IMR-90 (cell line): ENCODE measurements at regions not wholly inside any gene's neighbourhood (a gene's known extent, or its start where the extent isn't known, plus 50 kb on each side); places are given as distances from the start of the nearest gene placed in this dataset.
A peak's percentile ranks its signal among the peaks of the same experiment; 100 is the strongest.

ENCODE experiments used
- ATAC-seq: fragments of 200-7000 bp; cut with Tn5 transposase; 2 replicates; pipeline ENCODE4 v1.9.1; 2020; ENCODE audit warnings: low read depth, mild to moderate bottlenecking, moderate library complexity
- BruUV-seq: library from RNA; stranded (reverse); fragments of 400-500 nt; replicated peaks from 2 replicates; lab custom pipeline; 2021; lab: Mats Ljungman, UMichigan
- CTCF ChIA-PET: fragments of 300-600 bp; formaldehyde crosslinking; extraction: SDS; loops from one replicate; lab custom pipeline; 2021; ENCODE audit warnings: antibody characterized with exemption; lab: Yijun Ruan, JAX
- POLR2A ChIA-PET: fragments of 300-600 bp; sonication (Branson Sonifier 250); formaldehyde crosslinking; loops from one replicate; lab custom pipeline; 2022; ENCODE audit warnings: antibody characterized with exemption; ENCODE audit not compliant: unreplicated experiment; lab: Charles Lee
- DNase-seq: peaks from one replicate; pipeline ENCODE4 v3.0.0; 2013
- H2AFZ ChIP-seq: replicated peaks from 2 replicates; pipeline ENCODE3; 2013; ENCODE audit warnings: low read length, mild to moderate bottlenecking; ENCODE audit not compliant: poor library complexity
- H2AK5ac ChIP-seq: 2 replicates; pipeline ENCODE4 v1.6.1; 2013; ENCODE audit warnings: low read depth, low read length, inconsistent platforms
- H2AK9ac ChIP-seq: replicated peaks from 2 replicates; pipeline ENCODE3; 2013; ENCODE audit warnings: mild to moderate bottlenecking, low read depth, low read length, moderate library complexity; ENCODE audit not compliant: poor library complexity
- H2BK120ac ChIP-seq: 2 replicates; pipeline ENCODE4 v1.6.1; 2013; ENCODE audit warnings: low read depth, low read length, inconsistent platforms
- H2BK15ac ChIP-seq: 3 replicates; pipeline ENCODE4 v1.6.1; 2013; ENCODE audit warnings: low read depth, low read length, inconsistent platforms
- H2BK20ac ChIP-seq: 2 replicates; pipeline ENCODE4 v1.6.1; 2013; ENCODE audit warnings: low read depth, mild to moderate bottlenecking, inconsistent platforms, low read length, moderate library complexity
- H2BK5ac ChIP-seq: 2 replicates; pipeline ENCODE4 v1.6.1; 2013; ENCODE audit warnings: mild to moderate bottlenecking, low read depth, low read length, inconsistent platforms; ENCODE audit not compliant: poor library complexity, severe bottlenecking
- H3K14ac ChIP-seq: replicated peaks from 2 replicates; pipeline ENCODE4 v1.6.1; 2013; ENCODE audit warnings: low read depth, low read length, inconsistent platforms
- H3K18ac ChIP-seq: 2 replicates; pipeline ENCODE4 v1.6.1; 2013; ENCODE audit warnings: low read depth, low read length, control low read depth
- H3K23ac ChIP-seq: 2 replicates; pipeline ENCODE4 v1.6.1; 2013; ENCODE audit warnings: low read depth, low read length, inconsistent platforms
- H3K27ac ChIP-seq: 2 replicates; pipeline ENCODE4 v1.5.1; 2013; ENCODE audit warnings: mild to moderate bottlenecking, control low read depth, low read length; ENCODE audit not compliant: insufficient read depth
- H3K27me3 ChIP-seq: 2 replicates; pipeline ENCODE4 v1.6.1; 2013; ENCODE audit warnings: low read length; ENCODE audit not compliant: control insufficient read depth, insufficient read depth
- H3K36me3 ChIP-seq: 2 replicates; pipeline ENCODE4 v1.6.1; 2013; ENCODE audit warnings: low read length, mixed read lengths; ENCODE audit not compliant: control insufficient read depth, insufficient read depth
- H3K4ac ChIP-seq: 2 replicates; pipeline ENCODE4 v1.6.1; 2013; ENCODE audit warnings: low read depth, low read length, inconsistent platforms
- H3K4me1 ChIP-seq: 2 replicates; pipeline ENCODE4 v1.6.1; 2013; ENCODE audit warnings: low read length, mixed read lengths; ENCODE audit not compliant: control insufficient read depth, insufficient read depth
- H3K4me2 ChIP-seq: 2 replicates; pipeline ENCODE4 v1.6.1; 2013; ENCODE audit warnings: low read depth, mild to moderate bottlenecking, control low read depth, low read length, moderate library complexity
- H3K4me3 ChIP-seq: 2 replicates; pipeline ENCODE4 v1.5.1; 2013; ENCODE audit warnings: low read depth, mild to moderate bottlenecking, control low read depth, low read length, moderate library complexity; ENCODE audit not compliant: insufficient read depth
- H3K56ac ChIP-seq: 2 replicates; pipeline ENCODE4 v1.6.1; 2013; ENCODE audit warnings: low read length, inconsistent platforms; ENCODE audit not compliant: insufficient read depth; ENCODE audit errors: extremely low read depth
- H3K79me1 ChIP-seq, 2 experiments: 2 replicates each; pipeline ENCODE4 v1.6.1; 2013; ENCODE audit warnings: low read length in 2 of 2, inconsistent platforms in 1 of 2, low read depth in 1 of 2
- H3K9ac ChIP-seq: 2 replicates; pipeline ENCODE4 v1.6.1; 2013; ENCODE audit warnings: low read depth, low read length, control low read depth
- H3K9me1 ChIP-seq: 2 replicates; pipeline ENCODE4 v1.6.1; 2013; ENCODE audit warnings: low read length, inconsistent platforms; ENCODE audit not compliant: insufficient read depth
- H3K9me3 ChIP-seq: 2 replicates; pipeline ENCODE4 v1.6.1; 2013; ENCODE audit warnings: low read length; ENCODE audit not compliant: control insufficient read depth, insufficient read depth
- H4K20me1 ChIP-seq: 2 replicates; pipeline ENCODE4 v1.6.1; 2013; ENCODE audit warnings: low read length, inconsistent platforms; ENCODE audit not compliant: insufficient read depth
- H4K5ac ChIP-seq: 2 replicates; pipeline ENCODE4 v1.6.1; 2013; ENCODE audit warnings: mild to moderate bottlenecking, low read depth, low read length, control low read depth
- H4K8ac ChIP-seq, 2 experiments: 2 replicates each; pipeline ENCODE4 v1.6.1; 2013; ENCODE audit warnings: low read depth in 2 of 2, low read length in 2 of 2, control low read depth in 1 of 2, inconsistent platforms in 1 of 2
- H4K91ac ChIP-seq: 2 replicates; pipeline ENCODE4 v1.6.1; 2013; ENCODE audit warnings: low read depth, low read length, inconsistent platforms; ENCODE audit not compliant: insufficient read depth
- FOS ChIP-seq: fragments of 150-350 bp; IDR thresholded peaks from 2 replicates; pipeline ENCODE4 v1.6.1; 2016; ENCODE audit warnings: low read depth, low read length
- RAD21 ChIP-seq: IDR thresholded peaks from 2 replicates; pipeline ENCODE4 v1.6.1; 2012; ENCODE audit warnings: low read length, improper control_type of control experiment
- WGBS, 2 experiments: methylation state at CpG; one replicate each; pipeline versions ENCODE4 v1.1.5 to v1.1.7; 2013; ENCODE audit warnings: missing lambda C conversion rate in 2 of 2; ENCODE audit not compliant: insufficient read length in 1 of 2; ENCODE audit errors: extremely low coverage in 2 of 2; 5-methylcytosine and 5-hydroxymethylcytosine counted together
- dilution Hi-C: fragments of 300-500 bp; cut with HindIII; formaldehyde crosslinking; loops from one replicate; pipeline ENCODE4 v1.14.3; 2018; ENCODE audit warnings: low sequenced_read_pairs; ENCODE audit not compliant: unreplicated experiment
- in situ Hi-C: fragments of 300-500 bp; cut with MboI; formaldehyde crosslinking; loops from 3 replicates; pipeline ENCODE4 v1.14.3; 2019; ENCODE audit warnings: low sequenced_read_pairs, inconsistent platforms, mixed read lengths
- intact Hi-C: fragments of 100-400 bp; cut with micrococcal nuclease; formaldehyde crosslinking; loops from 2 replicates; pipeline ENCODE4 v1.10.0; 2022

- Histone ChIP-seq H3K27me3 (no peaks in the 10 kb centered on the region), H4K91ac (peak overlapping the region; percentile 60; the same call in 1 of the 2 replicates), H3K18ac (peak overlapping the region; percentile 98), H3K4me2 (no peak overlapping the region), H3K4me3 (no peak overlapping the region), H3K27ac (no peak overlapping the region), H3K4me1 (peaks cover 3% of the 10 kb centered on the region; the same call in 1 of the 2 replicates), H3K79me1 (no peaks in the 10 kb centered on the region), H4K5ac (peak overlapping the region; percentile 91; the same call in 1 of the 2 replicates), H3K14ac (peak overlapping the region; percentile 88), H4K20me1 (no peaks in the 10 kb centered on the region), H3K9me1 (no peaks in the 10 kb centered on the region), H4K8ac (peak overlapping the region; percentile 38 to 87), H3K4ac (peak overlapping the region; percentile 82; the same call in 1 of the 2 replicates), H2AK5ac (no peak overlapping the region), H2BK120ac (peak overlapping the region; percentile 78), H2BK15ac (peak overlapping the region; percentile 78; the same call in 2 of the 3 replicates), H2AK9ac (no peak overlapping the region), H3K23ac (peak overlapping the region; percentile 80; the same call in 1 of the 2 replicates), H3K9ac (no peak overlapping the region), H3K56ac (no peak overlapping the region), H2BK20ac (peak overlapping the region; percentile 71; the same call in 1 of the 2 replicates), H3K36me3 (no peaks in the 10 kb centered on the region), H2AFZ (no peak overlapping the region), H3K9me3 (no peaks in the 10 kb centered on the region), H2BK5ac (peak overlapping the region; percentile 95)
- ChIA-PET CTCF (no interaction called here), POLR2A (no interaction called here)
- DNase-seq, result peak; percentile 65
- peak; percentile 39; the same call in 1 of the 2 replicates for TF ChIP-seq FOS
- TF ChIP-seq RAD21, result no peak
- ATAC-seq, result peak; percentile 42
- no CpG with 5 or more reads among the region's 4 CpGs for WGBS, 2 experiments
- no TSS peak for BruUV-seq
- intact Hi-C loops, result no loop called here
- dilution Hi-C loops, result no loop called here
- in situ Hi-C loops, result no loop called here
These were observed 1053.5 kb downstream of the NR2F1-AS1 start for GRCh38 chr5:92527311-92528078.
